ENCODE measurements at regions not wholly inside any gene's neighbourhood (a gene's known extent, or its start where the extent isn't known, plus 50 kb on each side); places are given as distances from the start of the nearest gene placed in this dataset.

- TF ChIP-seq ZFP3 (CRISPR knock-in tag; IDR thresholded peaks at IDR 0.05) (no peak), PATZ1 (CRISPR knock-in tag; IDR thresholded peaks at IDR 0.05; ENCODE audit: borderline replicate concordance) (no peak), CREB5 (CRISPR knock-in tag; IDR thresholded peaks at IDR 0.05; ENCODE audit: low read depth) (no peak), TCF4 (CRISPR knock-in tag; IDR thresholded peaks at IDR 0.05; ENCODE audit: borderline replicate concordance) (no peak), PPARA (CRISPR knock-in tag; IDR thresholded peaks at IDR 0.05; ENCODE audit: borderline replicate concordance) (no peak), OSR1 (CRISPR knock-in tag; IDR thresholded peaks at IDR 0.05) (no peak), POU6F1 (CRISPR knock-in tag; IDR thresholded peaks at IDR 0.05; ENCODE audit: borderline replicate concordance, low read depth) (no peak), ARNTL (CRISPR knock-in tag; IDR thresholded peaks at IDR 0.05; ENCODE audit: borderline replicate concordance, low read depth) (no peak), CSRNP3 (CRISPR knock-in tag; IDR thresholded peaks at IDR 0.05) (no peak), RARB (CRISPR knock-in tag; IDR thresholded peaks at IDR 0.05) (no peak), ZFP30 (CRISPR knock-in tag; IDR thresholded peaks at IDR 0.05) (no peak), ESRRG (CRISPR knock-in tag; IDR thresholded peaks at IDR 0.05) (no peak)
These were observed 50.0 kb upstream of the WDFY2 start for GRCh38 chr13:51534041-51534817.
